HUES6 (cell line): ENCODE measurements at regions not wholly inside any gene's neighbourhood (a gene's known extent, or its start where the extent isn't known, plus 50 kb on each side); places are given as distances from the start of the nearest gene placed in this dataset.

Experiments
- H3K27ac ChIP-seq: 2 replicates; pipeline ENCODE4 v1.7.0; 2013; ENCODE audit warnings: low read depth, mild to moderate bottlenecking, low read length, inconsistent platforms
- H3K27me3 ChIP-seq: 2 replicates; pipeline ENCODE4 v1.6.1; 2013; ENCODE audit warnings: low read length; ENCODE audit not compliant: control insufficient read depth, insufficient read depth
- H3K36me3 ChIP-seq: 2 replicates; pipeline ENCODE4 v1.6.1; 2013; ENCODE audit warnings: low read length; ENCODE audit not compliant: control insufficient read depth, insufficient read depth
- H3K4me1 ChIP-seq: 2 replicates; pipeline ENCODE4 v1.6.1; 2013; ENCODE audit warnings: low read length; ENCODE audit not compliant: control insufficient read depth, insufficient read depth
- H3K4me3 ChIP-seq: 2 replicates; pipeline ENCODE4 v1.5.1; 2013; ENCODE audit warnings: low read depth, low read length
- H3K9ac ChIP-seq: one replicate; pipeline ENCODE4 v1.6.1; 2013; ENCODE audit warnings: mild to moderate bottlenecking, low read length
- H3K9me3 ChIP-seq: 2 replicates; pipeline ENCODE4 v1.6.1; 2013; ENCODE audit warnings: low read depth, low read length; ENCODE audit not compliant: control insufficient read depth, insufficient read depth

DNA sequence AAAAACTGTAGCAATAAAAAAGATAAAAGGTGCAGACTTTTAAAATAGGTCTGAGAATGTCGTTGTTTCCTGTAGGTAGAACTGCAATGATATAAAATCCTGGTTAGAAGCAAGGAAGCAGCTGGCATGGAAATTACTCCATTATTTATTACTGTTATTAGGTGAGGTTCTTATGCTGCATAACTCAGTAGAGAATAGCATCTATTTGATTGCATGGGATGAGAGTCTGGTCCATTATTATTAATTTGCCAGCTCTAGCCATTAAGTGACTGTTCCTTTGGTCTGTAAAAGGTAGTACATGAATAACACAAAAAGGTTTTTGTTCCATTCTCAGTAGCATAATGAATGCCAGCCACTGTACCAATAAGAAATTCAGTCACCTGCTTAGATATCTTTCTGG lies 358.6 kb downstream of the RBM43 start:
- H3K9me3 ChIP-seq: peaks cover 15% of the 10 kb centered on the region
- H3K27me3 ChIP-seq: no peaks in the 10 kb centered on the region
- H3K36me3 ChIP-seq: no peaks in the 10 kb centered on the region

DNA sequence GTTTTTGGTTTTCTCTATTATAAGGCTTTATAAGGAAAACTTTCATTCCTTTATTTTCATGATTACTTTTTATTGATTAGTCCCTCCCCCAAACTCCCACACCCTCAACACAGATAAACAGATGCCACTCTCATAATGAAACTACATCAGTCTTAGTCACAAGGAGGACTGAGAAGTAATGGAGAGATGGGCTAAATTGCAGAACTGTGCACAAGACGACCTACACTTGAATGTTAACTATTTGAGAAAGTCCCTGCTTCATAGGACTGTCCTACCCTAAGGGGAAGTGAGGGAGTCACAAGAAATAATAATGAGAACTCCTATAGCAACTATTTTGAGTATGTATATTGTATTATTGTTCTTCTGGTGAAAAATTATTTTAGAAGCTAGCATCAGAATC lies 360.8 kb downstream of the RBM43 start:
- no peak overlapping the region for H3K4me3 ChIP-seq
- no peaks in the 10 kb centered on the region for H3K27me3 ChIP-seq
- peaks cover 17% of the 10 kb centered on the region for H3K9me3 ChIP-seq
- H3K36me3 ChIP-seq: no peaks in the 10 kb centered on the region
- no peaks in the 10 kb centered on the region for H3K4me1 ChIP-seq
- no peak overlapping the region for H3K9ac ChIP-seq
- H3K27ac ChIP-seq: no peak overlapping the region

More for the DNA sequence above, 358.6 kb downstream of the RBM43 start:
- H3K9ac ChIP-seq: no peak overlapping the region
- no peaks in the 10 kb centered on the region for H3K4me1 ChIP-seq
- H3K4me3 ChIP-seq: no peak overlapping the region
- H3K27ac ChIP-seq: no peak overlapping the region

DNA sequence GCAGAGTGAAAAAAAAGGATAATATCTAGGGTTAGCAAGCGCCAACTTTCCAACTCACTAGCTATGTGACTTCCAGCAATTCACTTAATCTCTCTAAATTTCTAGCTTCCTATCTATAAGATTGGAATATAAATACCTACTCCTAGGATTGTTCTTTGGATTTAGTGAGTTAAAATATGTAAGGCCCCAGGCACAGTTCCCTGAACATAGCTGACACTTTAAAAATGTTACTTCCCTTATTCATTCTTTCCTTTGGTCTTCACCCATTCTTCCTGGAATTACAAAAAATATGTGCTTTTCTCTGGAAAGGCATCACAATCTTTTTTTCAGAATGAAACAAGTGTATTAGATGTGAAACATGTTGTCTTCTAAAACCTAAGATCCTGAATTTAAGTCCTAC lies 365.7 kb downstream of the RBM43 start:
- no peaks in the 10 kb centered on the region for H3K27me3 ChIP-seq
- H3K27ac ChIP-seq: no peak overlapping the region
- H3K4me3 ChIP-seq: no peak overlapping the region
- H3K9me3 ChIP-seq: peaks cover 12% of the 10 kb centered on the region
- no peaks in the 10 kb centered on the region for H3K36me3 ChIP-seq
- no peak overlapping the region for H3K9ac ChIP-seq
- no peaks in the 10 kb centered on the region for H3K4me1 ChIP-seq

GRCh38 chr2:150889141-150889540 lies 372.5 kb downstream of the RBM43 start:
- Histone ChIP-seq H3K4me3 (no peak overlapping the region), H3K9me3 (peaks cover 3% of the 10 kb centered on the region; the same call in 1 of the 2 replicates), H3K9ac (no peak overlapping the region), H3K36me3 (no peaks in the 10 kb centered on the region), H3K27ac (no peak overlapping the region), H3K27me3 (no peaks in the 10 kb centered on the region), H3K4me1 (no peaks in the 10 kb centered on the region)

DNA sequence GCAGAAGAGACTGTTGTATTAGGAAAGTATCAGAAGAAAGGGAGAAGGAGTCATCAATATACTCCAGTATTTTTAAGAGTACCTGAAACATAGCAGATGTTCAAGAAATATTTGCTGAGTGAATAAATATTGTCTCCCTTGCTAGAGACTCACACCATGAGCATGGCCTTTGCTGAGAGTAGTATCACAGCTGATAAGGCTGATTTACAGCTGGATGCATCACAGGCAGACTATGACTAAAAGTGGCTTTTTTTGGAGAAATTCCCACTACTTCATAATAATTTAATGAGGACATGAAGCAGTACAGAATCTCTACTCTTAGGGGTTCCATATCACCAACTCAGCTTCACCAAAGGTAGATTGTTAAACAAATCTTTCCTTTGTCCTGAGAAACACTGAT lies 373.3 kb downstream of the RBM43 start:
- Histone ChIP-seq H3K27ac (no peak overlapping the region), H3K9me3 (peaks cover 3% of the 10 kb centered on the region; the same call in 1 of the 2 replicates), H3K4me1 (no peaks in the 10 kb centered on the region), H3K9ac (no peak overlapping the region), H3K4me3 (no peak overlapping the region), H3K27me3 (no peaks in the 10 kb centered on the region), H3K36me3 (no peaks in the 10 kb centered on the region)

DNA sequence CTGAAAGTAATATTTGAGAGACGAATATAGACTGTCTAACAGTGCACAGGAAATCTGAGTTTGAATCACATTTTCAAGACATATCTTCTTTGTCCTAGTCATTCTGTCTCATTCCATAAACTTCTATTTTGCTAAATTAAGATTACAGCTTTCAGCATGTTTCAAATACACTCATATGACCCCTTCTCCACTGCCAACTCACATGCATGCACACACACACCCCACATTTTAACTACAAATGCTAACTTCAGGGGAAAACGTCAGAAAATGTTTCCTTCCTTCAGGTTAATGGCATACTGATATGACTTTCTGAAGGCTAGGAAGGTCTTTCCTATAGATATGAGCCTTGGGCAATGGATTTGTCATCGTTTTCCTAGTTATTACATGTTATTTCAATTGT lies 373.7 kb downstream of the RBM43 start:
- H3K4me3 ChIP-seq: no peak overlapping the region
- no peaks in the 10 kb centered on the region for H3K36me3 ChIP-seq
- no peak overlapping the region for H3K9ac ChIP-seq
- H3K9me3 ChIP-seq: peaks cover 3% of the 10 kb centered on the region; the same call in 1 of the 2 replicates
- H3K4me1 ChIP-seq: no peaks in the 10 kb centered on the region
- no peaks in the 10 kb centered on the region for H3K27me3 ChIP-seq
- H3K27ac ChIP-seq: no peak overlapping the region

GRCh38 chr2:150885774-150886386 lies 375.8 kb downstream of the RBM43 start:
- H3K4me3 ChIP-seq: no peak overlapping the region
- H3K36me3 ChIP-seq: no peaks in the 10 kb centered on the region
- no peaks in the 10 kb centered on the region for H3K4me1 ChIP-seq
- H3K9me3 ChIP-seq: peaks cover 6% of the 10 kb centered on the region; the same call in 1 of the 2 replicates
- no peak overlapping the region for H3K27ac ChIP-seq
- H3K27me3 ChIP-seq: no peaks in the 10 kb centered on the region
- H3K9ac ChIP-seq: no peak overlapping the region

DNA sequence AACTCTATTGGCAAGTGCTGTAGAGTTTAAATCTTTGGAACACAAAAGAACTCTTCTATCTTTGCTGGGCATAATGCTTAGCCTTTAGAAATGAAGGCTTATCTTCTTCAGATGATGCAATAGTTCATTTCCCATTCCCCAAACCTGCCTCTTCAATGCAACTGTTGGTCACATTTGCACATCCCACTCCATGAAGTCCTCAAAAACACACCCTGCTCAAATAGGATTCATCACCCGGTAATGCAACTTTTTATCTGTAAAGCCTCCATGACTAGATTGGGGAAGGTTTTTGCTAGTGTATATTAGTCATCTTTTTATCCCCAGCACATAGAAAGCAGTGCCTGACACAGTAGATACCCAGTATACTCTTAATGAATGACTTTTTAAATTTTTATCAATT lies 376.4 kb downstream of the RBM43 start:
- Histone ChIP-seq H3K36me3 (no peaks in the 10 kb centered on the region), H3K27ac (no peak overlapping the region), H3K9ac (no peak overlapping the region)

GRCh38 chr2:150883613-150883895 lies 378.1 kb downstream of the RBM43 start:
- Histone ChIP-seq H3K36me3 (no peaks in the 10 kb centered on the region), H3K9ac (no peak overlapping the region), H3K9me3 (peaks cover 7% of the 10 kb centered on the region; the same call in 1 of the 2 replicates), H3K4me3 (no peak overlapping the region), H3K27me3 (no peaks in the 10 kb centered on the region), H3K4me1 (no peaks in the 10 kb centered on the region), H3K27ac (no peak overlapping the region)

More for the DNA sequence above, 376.4 kb downstream of the RBM43 start:
- Histone ChIP-seq H3K9me3 (peaks cover 3% of the 10 kb centered on the region; the same call in 1 of the 2 replicates), H3K4me1 (no peaks in the 10 kb centered on the region), H3K27me3 (no peaks in the 10 kb centered on the region), H3K4me3 (no peak overlapping the region)

GRCh38 chr2:150882751-150883612 lies 378.7 kb downstream of the RBM43 start:
- no peaks in the 10 kb centered on the region for H3K4me1 ChIP-seq
- peaks cover 10% of the 10 kb centered on the region; the same call in 1 of the 2 replicates for H3K9me3 ChIP-seq
- no peaks in the 10 kb centered on the region for H3K27me3 ChIP-seq

DNA sequence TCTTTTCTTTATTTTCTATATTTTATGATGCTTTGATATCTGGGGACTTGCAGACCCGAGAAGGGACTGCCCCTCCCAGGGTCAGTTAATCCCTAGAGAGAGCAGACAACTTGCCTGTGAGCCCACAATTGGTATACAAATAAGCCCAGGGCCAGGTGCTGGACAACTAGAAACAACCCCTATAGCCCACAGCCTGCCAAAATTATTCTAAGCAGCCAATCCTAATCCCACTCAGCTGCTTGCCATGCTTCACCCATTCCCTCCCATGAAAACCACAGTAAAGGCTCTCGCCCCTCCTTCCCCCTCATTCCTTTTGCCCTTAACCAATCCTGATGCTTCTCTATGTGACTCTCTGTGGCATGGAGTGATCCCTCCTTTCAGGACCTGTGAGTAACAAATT lies 380.7 kb downstream of the RBM43 start:
- 0 out of 2 replicates have a peak, but pooled peaks cover 5% of the 10 kb centered on the region for H3K36me3 ChIP-seq
- H3K9me3 ChIP-seq: peaks cover 10% of the 10 kb centered on the region; the same call in 1 of the 2 replicates
- H3K4me3 ChIP-seq: no peak overlapping the region
- no peaks in the 10 kb centered on the region for H3K27me3 ChIP-seq
- H3K4me1 ChIP-seq: no peaks in the 10 kb centered on the region
- no peak overlapping the region for H3K9ac ChIP-seq
- H3K27ac ChIP-seq: no peak overlapping the region

More at GRCh38 chr2:150882751-150883612, 378.7 kb downstream of the RBM43 start:
- Histone ChIP-seq H3K4me3 (no peak overlapping the region), H3K36me3 (0 out of 2 replicates have a peak, but pooled peaks cover 2% of the 10 kb centered on the region), H3K9ac (no peak overlapping the region), H3K27ac (no peak overlapping the region)
